Upper lobe of left lung (tissue), 6 donors: ENCODE measurements at regions not wholly inside any gene's neighbourhood (a gene's known extent, or its start where the extent isn't known, plus 50 kb on each side); places are given as distances from the start of the nearest gene placed in this dataset.

Experiments used
- ATAC-seq, 2 donors: fragments of 200-7000 bp; cut with Tn5 transposase; one replicate each; pipeline ENCODE4 v1.9.1; 2022; ENCODE audit warnings: mild to moderate bottlenecking in 2 of 2, moderate library complexity in 2 of 2; ENCODE audit not compliant: low FRiP score in 2 of 2
- DNase-seq, 2 donors: peaks; one replicate each; pipeline ENCODE4 v3.0.0-alpha.2; 2019 to 2020
- H3K27ac ChIP-seq, 4 donors: fragments of 200-600 bp; sonication (generic); one replicate each; pipeline ENCODE4 v1.5.1; 2016 to 2019
- H3K27me3 ChIP-seq, 4 donors: fragments of 200-600 bp; sonication (generic); one replicate each; pipeline ENCODE4 v1.5.1; 2017 to 2019
- H3K36me3 ChIP-seq, 4 donors: fragments of 200-600 bp; sonication (generic); one replicate each; pipeline ENCODE4 v1.5.1; 2016 to 2019
- H3K4me1 ChIP-seq, 4 donors: fragments of 200-600 bp; sonication (generic); one replicate each; pipeline ENCODE4 v1.5.1; 2018 to 2019
- H3K4me3 ChIP-seq, 4 donors: fragments of 200-600 bp; sonication (generic); one replicate each; pipeline ENCODE4 v1.5.1; 2017 to 2019; ENCODE audit warnings: mild to moderate bottlenecking in 2 of 4, moderate library complexity in 1 of 4
- H3K9me3 ChIP-seq, 4 donors: fragments of 200-600 bp; sonication (generic); one replicate each; pipeline ENCODE4 v1.5.1; 2018 to 2019
- CTCF ChIP-seq, 6 experiments: fragments of 450-650 bp in 4 of 6; fragments of 200-600 bp in 2 of 6; sonication (generic) in 2 of 6; IDR thresholded peaks; one replicate each; pipeline ENCODE4 v1.5.1; 2016 to 2019; ENCODE audit warnings: antibody characterized with exemption in 6 of 6
- EP300 ChIP-seq, 4 donors: sonication (generic); formaldehyde crosslinking; IDR thresholded peaks; one replicate each; pipeline ENCODE4 v1.5.1; 2017; ENCODE audit warnings: antibody characterized with exemption in 4 of 4, control low read depth in 2 of 4
- POLR2A ChIP-seq, 4 donors: fragments of 450-650 bp; IDR thresholded peaks; one replicate each; pipeline ENCODE4 v1.5.1; 2016 to 2017; ENCODE audit warnings: antibody characterized with exemption in 4 of 4, mild to moderate bottlenecking in 2 of 4
- POLR2AphosphoS5 ChIP-seq, 2 donors: sonication (generic); formaldehyde crosslinking; IDR thresholded peaks; one replicate each; pipeline ENCODE4 v1.5.1; 2017; ENCODE audit warnings: antibody characterized with exemption in 2 of 2
- WGBS, 2 donors: methylation state at CpG; one replicate each; pipeline ENCODE4 v1.1.5; 2017 to 2018; 5-methylcytosine and 5-hydroxymethylcytosine counted together
- donor health status: DM: no; HTN: no; CAD: no; lungs with moderate emphysema.
- donor health status: DM: no; HTN: yes; CAD: no; lungs with severe emphysema.

DNA sequence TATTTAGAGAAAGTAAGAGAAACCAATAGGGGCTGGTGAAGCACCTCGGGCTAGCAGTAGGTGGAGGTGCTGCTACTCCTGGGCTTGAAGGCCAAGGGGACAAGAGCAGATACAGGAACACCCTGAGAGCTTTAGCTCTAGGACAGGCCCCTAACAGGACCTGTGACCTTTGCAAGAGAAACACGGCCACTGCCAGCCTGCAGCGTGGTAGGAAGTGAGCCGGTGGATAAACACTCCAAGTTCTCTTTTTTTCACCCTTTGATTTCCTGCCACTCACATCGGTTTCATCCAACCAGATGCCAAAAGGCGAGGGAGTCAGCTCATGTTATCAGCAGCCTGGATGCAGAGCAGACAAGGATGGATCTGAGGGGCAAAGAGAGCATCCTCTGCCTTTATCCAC, 66.8 kb upstream of the SPRED2 start:
- Histone ChIP-seq H3K27ac (no peak overlapping the region), H3K36me3 (no peaks in the 10 kb centered on the region), H3K27me3 (no peaks in the 10 kb centered on the region), H3K4me1 (no peaks in the 10 kb centered on the region), H3K4me3 (no peak overlapping the region), H3K9me3 (no peaks in the 10 kb centered on the region)
- DNase-seq (no peak), ATAC-seq (no peak)
- TF ChIP-seq CTCF (IDR thresholded peaks at IDR 0.05) (no peak), EP300 (IDR thresholded peaks at IDR 0.05) (no peak), POLR2AphosphoS5 (IDR thresholded peaks at IDR 0.05) (no peak), POLR2A (IDR thresholded peaks at IDR 0.05) (no peak)
- 25 to 30% methylated on average over 6 of the region's 6 CpGs for WGBS, 2 donors

GRCh38 chr2:65498396-65498795, 66.0 kb upstream of the SPRED2 start:
- Histone ChIP-seq H3K4me1 (no peaks in the 10 kb centered on the region), H3K9me3 (no peaks in the 10 kb centered on the region), H3K27me3 (no peaks in the 10 kb centered on the region), H3K36me3 (no peaks in the 10 kb centered on the region), H3K27ac (no peak overlapping the region), H3K4me3 (no peak overlapping the region)
- TF ChIP-seq EP300 (IDR thresholded peaks at IDR 0.05) (no peak), CTCF (IDR thresholded peaks at IDR 0.05) (no peak), POLR2AphosphoS5 (IDR thresholded peaks at IDR 0.05) (no peak), POLR2A (IDR thresholded peaks at IDR 0.05) (no peak)
- DNase-seq (no peak), ATAC-seq (no peak)
- 87 to 93% methylated on average over 4 of the region's 4 CpGs for WGBS, 2 donors

- no peak overlapping the region for H3K4me3 ChIP-seq
- TF ChIP-seq POLR2AphosphoS5 (IDR thresholded peaks at IDR 0.05), result no peak
- no peak for TF ChIP-seq EP300 (IDR thresholded peaks at IDR 0.05)
- no peak for TF ChIP-seq POLR2A (IDR thresholded peaks at IDR 0.05)
- TF ChIP-seq CTCF (IDR thresholded peaks at IDR 0.05), result no peak
- H3K36me3 ChIP-seq, result no peaks in the 10 kb centered on the region
- WGBS, 2 donors, result 76 to 82% methylated on average over 4 of the region's 4 CpGs
- H3K4me1 ChIP-seq, result no peaks in the 10 kb centered on the region
- no peaks in the 10 kb centered on the region for H3K9me3 ChIP-seq
- ATAC-seq (no peak), DNase-seq (no peak)
- H3K27ac ChIP-seq, result no peak overlapping the region
- no peaks in the 10 kb centered on the region for H3K27me3 ChIP-seq
Observed at GRCh38 chr2:65495251-65495877, 63.0 kb upstream of the SPRED2 start.

DNA sequence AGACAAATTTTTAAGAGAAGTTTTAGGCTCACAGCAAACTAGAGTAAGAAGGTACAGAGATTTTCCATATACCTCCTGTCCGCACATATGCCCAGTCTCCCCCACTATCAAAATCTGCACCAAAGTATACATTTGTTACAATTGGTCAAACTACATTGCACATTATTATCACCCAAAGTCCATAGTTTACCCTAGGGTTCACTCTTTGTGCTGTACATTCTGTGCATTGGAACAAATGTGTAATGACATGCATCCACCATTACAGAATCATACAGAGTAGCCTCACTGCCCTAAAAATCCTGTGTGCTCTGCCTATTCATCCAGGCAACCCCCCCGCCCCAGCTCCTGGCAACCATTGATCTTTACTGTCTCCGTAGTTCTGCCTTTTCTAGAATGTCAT, 61.7 kb upstream of the SPRED2 start:
- no peaks in the 10 kb centered on the region for H3K9me3 ChIP-seq
- no peak overlapping the region for H3K4me3 ChIP-seq
- TF ChIP-seq CTCF (IDR thresholded peaks at IDR 0.05), result no peak
- TF ChIP-seq EP300 (IDR thresholded peaks at IDR 0.05), result no peak
- no peak for TF ChIP-seq POLR2A (IDR thresholded peaks at IDR 0.05)
- no peak for TF ChIP-seq POLR2AphosphoS5 (IDR thresholded peaks at IDR 0.05)
- H3K36me3 ChIP-seq, result no peaks in the 10 kb centered on the region
- no peaks in the 10 kb centered on the region for H3K4me1 ChIP-seq
- no peak for DNase-seq
- ATAC-seq, result no peak
- WGBS, 2 donors, result 95% methylated on average over 3 of the region's 3 CpGs
- no peak overlapping the region for H3K27ac ChIP-seq
- H3K27me3 ChIP-seq, result no peaks in the 10 kb centered on the region

DNA sequence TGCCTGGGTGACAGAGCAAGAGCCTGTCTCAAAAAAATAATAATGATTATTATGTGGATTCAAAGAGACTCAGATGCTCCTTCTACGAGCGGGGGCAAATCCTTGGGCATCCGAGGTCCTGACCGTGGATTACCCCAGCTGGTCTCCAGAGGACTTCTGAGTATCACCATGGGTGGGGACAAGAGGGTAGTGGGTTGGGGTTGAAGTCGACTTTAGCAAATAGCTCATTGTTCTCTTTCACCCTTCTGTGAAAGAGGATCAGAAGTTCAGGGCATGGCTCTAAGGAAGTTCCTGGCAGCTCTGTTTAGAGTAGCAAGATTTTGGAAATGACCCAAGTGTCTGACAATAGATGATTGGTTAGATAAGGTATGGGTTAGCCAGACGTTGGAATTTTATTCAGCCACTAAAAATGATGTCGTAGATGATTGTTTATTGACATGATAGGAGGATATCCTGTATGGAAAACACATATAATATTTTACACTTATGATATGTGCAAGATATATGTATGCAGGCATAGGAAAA, 59.0 kb upstream of the SPRED2 start:
- H3K9me3 ChIP-seq, result peaks cover 0 to 3% (median 0%) of the 10 kb centered on the region in 4 donors
- ATAC-seq, result no peak
- H3K36me3 ChIP-seq, result no peaks in the 10 kb centered on the region
- DNase-seq, result no peak
- no peak overlapping the region for H3K4me3 ChIP-seq
- TF ChIP-seq POLR2AphosphoS5 (IDR thresholded peaks at IDR 0.05) (no peak), CTCF (IDR thresholded peaks at IDR 0.05) (no peak), POLR2A (IDR thresholded peaks at IDR 0.05) (no peak), EP300 (IDR thresholded peaks at IDR 0.05) (no peak)
- peaks cover 0 to 3% (median 0%) of the 10 kb centered on the region in 4 donors for H3K4me1 ChIP-seq
- no peaks in the 10 kb centered on the region for H3K27me3 ChIP-seq
- 50 to 60% methylated on average over 7 of the region's 7 CpGs for WGBS, 2 donors
- H3K27ac ChIP-seq, result no peak overlapping the region
